Type B pancreatic cell (in vitro differentiated cells): ENCODE measurements at regions not wholly inside any gene's neighbourhood (a gene's known extent, or its start where the extent isn't known, plus 50 kb on each side); places are given as distances from the start of the nearest gene placed in this dataset.

Experiments
- DNase-seq: peaks from one replicate; pipeline ENCODE4 v3.0.0; 2021; ENCODE audit warnings: mixed read lengths; ENCODE audit not compliant: unreplicated experiment; ENCODE audit errors: extremely low spot score
- H3K27ac Mint-ChIP-seq: 2 replicates; pipeline ENCODE4 v1.8.0; 2021; ENCODE audit warnings: mild to moderate bottlenecking, mixed read lengths
- H3K27me3 Mint-ChIP-seq: 2 replicates; pipeline ENCODE4 v1.8.0; 2021; ENCODE audit warnings: mixed read lengths
- H3K36me3 Mint-ChIP-seq: 2 replicates; pipeline ENCODE4 v1.8.0; 2021; ENCODE audit warnings: mixed read lengths
- H3K4me1 Mint-ChIP-seq: one replicate; pipeline ENCODE4 v1.8.0; 2021; ENCODE audit warnings: mixed read lengths; ENCODE audit not compliant: unreplicated experiment
- H3K4me3 Mint-ChIP-seq: 2 replicates; pipeline ENCODE4 v1.8.0; 2021; ENCODE audit warnings: mild to moderate bottlenecking, mixed read lengths
- H3K9me3 Mint-ChIP-seq: 2 replicates; pipeline ENCODE4 v1.8.0; 2021; ENCODE audit warnings: mixed read lengths
- CTCF ChIP-seq: fragments of 200-600 bp; sonication (generic); conservative IDR thresholded peaks from 2 replicates; pipeline ENCODE4 v1.5.0; 2021; ENCODE audit warnings: antibody characterized with exemption, mild to moderate bottlenecking

DNA sequence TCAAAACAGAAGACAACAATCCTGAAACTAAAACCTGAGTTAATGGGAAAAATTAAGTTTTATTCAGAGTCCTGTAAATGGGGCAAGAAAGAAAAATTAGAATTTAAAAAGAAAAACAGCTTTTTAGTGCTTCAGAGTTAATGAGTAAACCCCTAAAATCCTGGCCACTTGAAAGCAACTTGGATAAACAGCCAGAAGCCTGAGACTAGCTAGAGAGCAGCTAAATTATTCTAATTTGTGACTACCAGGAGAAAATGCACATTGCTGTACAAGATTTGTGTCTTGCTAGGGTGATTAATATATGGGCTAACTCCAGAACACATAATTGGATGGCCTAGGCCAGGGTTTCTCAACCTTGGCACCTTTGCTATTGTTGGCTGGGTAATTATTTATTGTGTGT lies 62.4 kb upstream of the ARG1 start:
- no peaks in the 10 kb centered on the region for H3K36me3 Mint-ChIP-seq
- no peaks in the 10 kb centered on the region for H3K4me1 Mint-ChIP-seq
- no peak for TF ChIP-seq CTCF
- DNase-seq: no peak
- H3K27ac Mint-ChIP-seq: no peak overlapping the region
- H3K9me3 Mint-ChIP-seq: no peaks in the 10 kb centered on the region
- H3K4me3 Mint-ChIP-seq: no peak overlapping the region
- H3K27me3 Mint-ChIP-seq: no peaks in the 10 kb centered on the region

DNA sequence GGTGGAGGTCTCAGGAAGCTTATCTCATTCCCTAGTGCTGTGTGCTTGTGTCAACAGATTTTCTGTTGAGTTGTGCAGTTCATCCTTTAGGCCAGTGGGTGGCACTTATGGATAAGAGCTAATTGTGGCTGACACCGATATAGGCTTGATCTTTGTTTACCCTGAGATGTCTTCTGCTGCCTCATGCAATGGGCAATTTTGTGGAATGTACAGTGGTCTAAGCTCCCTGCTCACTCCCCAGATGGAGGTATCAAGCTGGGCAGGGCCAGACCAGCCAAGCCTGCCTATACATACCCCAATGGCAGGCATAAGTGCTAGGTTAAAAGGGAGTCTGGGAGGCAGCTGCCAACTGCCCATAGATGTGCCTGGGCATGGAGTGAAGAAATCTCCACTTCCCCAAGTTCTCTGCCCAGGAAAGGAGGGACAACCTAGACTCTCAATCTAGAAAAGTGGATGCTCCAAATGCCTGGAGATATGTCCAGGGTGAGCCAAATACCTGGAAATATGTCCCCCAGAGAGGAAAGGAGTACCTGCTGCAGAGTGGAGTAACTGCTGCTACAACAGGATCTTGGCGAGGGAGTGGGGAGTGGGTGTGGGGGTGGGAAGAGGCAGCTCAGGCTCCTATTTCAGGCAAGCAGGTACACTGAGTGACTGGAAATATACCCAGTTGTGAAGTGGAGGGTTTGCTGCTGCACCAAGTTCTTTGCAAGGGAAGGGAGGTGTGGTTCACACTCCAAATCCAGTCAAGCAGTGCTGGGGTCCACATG lies 53.2 kb upstream of the ARG1 start:
- no peak overlapping the region for H3K27ac Mint-ChIP-seq
- TF ChIP-seq CTCF: peak; percentile 76
- no peaks in the 10 kb centered on the region for H3K27me3 Mint-ChIP-seq
- no peak for DNase-seq
- no peaks in the 10 kb centered on the region for H3K36me3 Mint-ChIP-seq
- H3K4me1 Mint-ChIP-seq: no peaks in the 10 kb centered on the region
- H3K9me3 Mint-ChIP-seq: peaks cover 9% of the 10 kb centered on the region
- no peak overlapping the region for H3K4me3 Mint-ChIP-seq
